ENCODE measurements at regions not wholly inside any gene's neighbourhood (a gene's known extent, or its start where the extent isn't known, plus 50 kb on each side); places are given as distances from the start of the nearest gene placed in this dataset.

GRCh38 chr11:31861011-31861410, 49.9 kb upstream of the PAX6 start:
- Histone ChIP-seq H3K79me2 (ENCODE audit: insufficient read depth, low read length) (no peaks in the 10 kb centered on the region), H3K27me3 (ENCODE audit: insufficient read depth, low read length) (peaks cover 13% of the 10 kb centered on the region), H2AFZ (ENCODE audit: low read length) (no peak overlapping the region), H3K36me3 (ENCODE audit: insufficient read depth, low read length) (no peaks in the 10 kb centered on the region), H3K4me3 (ENCODE audit: insufficient read depth, low read length) (no peak overlapping the region), H3K27ac (ENCODE audit: low read depth, low read length) (no peak overlapping the region), H3K4me1 (ENCODE audit: insufficient read depth, low read length) (no peaks in the 10 kb centered on the region), H4K20me1 (ENCODE audit: insufficient read depth, low read length) (no peaks in the 10 kb centered on the region), H3K4me2 (ENCODE audit: insufficient read depth, low read length) (no peak overlapping the region), H3K9me3 (ENCODE audit: low read depth, low read length) (no peaks in the 10 kb centered on the region)
- DNase-seq (ENCODE audit: insufficient read length, low spot score, missing footprints): no peak
- TF ChIP-seq CTCF (IDR thresholded peaks at IDR 0.05; ENCODE audit: extremely low read depth, low read depth, low read length): no peak

Measured in osteoblast (primary cell).